A549 (cell line): ENCODE measurements at regions not wholly inside any gene's neighbourhood (a gene's known extent, or its start where the extent isn't known, plus 50 kb on each side); places are given as distances from the start of the nearest gene placed in this dataset.

ENCODE experiments used
- ATAC-seq, 2 experiments: fragments of 200-7000 bp in 1 of 2; fragments of >200 bp in 1 of 2; cut with Nextera tagmentation in 1 of 2; cut with Tn5 transposase in 1 of 2; 3 replicates each; pipeline versions ENCODE4 v1.8.0 to v1.9.1; 2018 to 2020; ENCODE audit warnings: mild to moderate bottlenecking in 1 of 2, moderate library complexity in 1 of 2
- CTCF ChIA-PET: fragments of 300-600 bp; sonication (Branson Sonifier 250); formaldehyde crosslinking; extraction: SDS; loops from one replicate; lab custom pipeline; 2021; ENCODE audit warnings: antibody characterized with exemption, inconsistent platforms; lab: Yijun Ruan, JAX
- POLR2A ChIA-PET: fragments of 350-600 bp; formaldehyde crosslinking; extraction: SDS; loops from one replicate; lab custom pipeline; 2021; ENCODE audit warnings: antibody characterized with exemption, inconsistent platforms; lab: Yijun Ruan, JAX
- DNase-seq, 2 experiments: peaks; one replicate each; pipeline versions ENCODE4 v3.0.0 to v3.0.0-alpha.2; 2011 to 2016; ENCODE audit warnings: low read depth in 1 of 2, low spot score in 1 of 2
- FAIRE-seq: peaks from 2 replicates; lab custom pipeline; 2011; peaks lifted over from hg19 to GRCh38; lab: Jason Lieb, UNC
- H3K27ac ChIP-seq, 2 experiments: fragments of >200 bp; sonication (Bioruptor Twin); formaldehyde crosslinking; 3 replicates each; pipeline ENCODE4 v1.5.1; 2016 to 2017
- H3K4me1 ChIP-seq: fragments of >200 bp; sonication (Bioruptor Twin); formaldehyde crosslinking; 3 replicates; pipeline ENCODE4 v1.6.1; 2016
- H3K4me2 ChIP-seq: fragments of >200 bp; sonication (Bioruptor Twin); formaldehyde crosslinking; 3 replicates; pipeline ENCODE4 v1.6.1; 2016
- H3K4me3 ChIP-seq: fragments of >200 bp; sonication (Bioruptor Twin); formaldehyde crosslinking; 3 replicates; pipeline ENCODE4 v1.5.1; 2016
- H3K9me3 ChIP-seq: fragments of >200 bp; sonication (Bioruptor Twin); formaldehyde crosslinking; 3 replicates; pipeline ENCODE4 v1.6.1; 2016
- ATOH8 ChIP-seq: fragments of 250-450 bp; sonication (Bioruptor Pico); IDR thresholded peaks from 2 replicates; pipeline ENCODE4 v1.5.0; 2020; ENCODE audit warnings: low read depth, mild to moderate bottlenecking, moderate library complexity
- BCL3 ChIP-seq: fragments of >200 bp; sonication (Bioruptor Twin); formaldehyde crosslinking; IDR thresholded peaks from 3 replicates; pipeline ENCODE4 v1.6.1; 2016
- BHLHE40 ChIP-seq: IDR thresholded peaks from 2 replicates; pipeline ENCODE4 v1.6.1; 2012; ENCODE audit warnings: low read depth, low read length, inconsistent platforms
- CBX2 ChIP-seq: fragments of 200-600 bp; sonication (generic); IDR thresholded peaks from 2 replicates; pipeline ENCODE4 v1.6.1; 2016; ENCODE audit warnings: low read depth, mild to moderate bottlenecking, borderline replicate concordance
- CEBPB ChIP-seq, 2 experiments: fragments of >200 bp in 1 of 2; sonication (Bioruptor Twin) in 1 of 2; formaldehyde crosslinking in 1 of 2; IDR thresholded peaks; 2 replicates each; pipeline ENCODE4 v1.6.1; 2012 to 2016
- CHD2 ChIP-seq: fragments of 150-350 bp; IDR thresholded peaks from 2 replicates; pipeline ENCODE4 v1.6.1; 2014; ENCODE audit warnings: low read length; ENCODE audit not compliant: partially characterized antibody
- EHF ChIP-seq: fragments of 250-450 bp; sonication (Bioruptor Pico); IDR thresholded peaks from 2 replicates; pipeline ENCODE4 v1.5.0; 2020; ENCODE audit warnings: mild to moderate bottlenecking
- EP300 ChIP-seq, 2 experiments: fragments of >200 bp; sonication (Bioruptor Twin); formaldehyde crosslinking; IDR thresholded peaks; 2 replicates in 1 of 2; 3 replicates in 1 of 2; pipeline ENCODE4 v1.6.1; 2016 to 2017
- GATA3 ChIP-seq: IDR thresholded peaks from 2 replicates; pipeline ENCODE4 v1.6.1; 2012; ENCODE audit warnings: borderline replicate concordance
- HMGXB4 ChIP-seq: fragments of 250-450 bp; sonication (Bioruptor Pico); IDR thresholded peaks from 2 replicates; pipeline ENCODE4 v1.5.0; 2021; ENCODE audit warnings: mild to moderate bottlenecking, moderate library complexity, borderline replicate concordance
- HOXB13 ChIP-seq: fragments of 250-450 bp; sonication (Bioruptor Pico); IDR thresholded peaks from 2 replicates; pipeline ENCODE4 v1.5.0; 2020; ENCODE audit warnings: low read depth, mild to moderate bottlenecking, moderate library complexity
- HOXB5 ChIP-seq: fragments of 250-450 bp; sonication (Bioruptor Pico); IDR thresholded peaks from 2 replicates; pipeline ENCODE4 v1.5.0; 2020; ENCODE audit warnings: mild to moderate bottlenecking, moderate library complexity
- JUNB ChIP-seq: fragments of >200 bp; sonication (Bioruptor Twin); formaldehyde crosslinking; IDR thresholded peaks from 2 replicates; pipeline ENCODE4 v1.6.1; 2016
- KDM5A ChIP-seq: fragments of 200-600 bp; sonication (generic); IDR thresholded peaks from 2 replicates; pipeline ENCODE4 v1.6.1; 2016; ENCODE audit warnings: antibody characterized with exemption, mild to moderate bottlenecking
- MAZ ChIP-seq: fragments of 150-350 bp; IDR thresholded peaks from 2 replicates; pipeline ENCODE4 v1.6.1; 2014; ENCODE audit warnings: antibody characterized with exemption, low read depth, low read length, borderline replicate concordance
- MYC ChIP-seq: IDR thresholded peaks from 2 replicates; pipeline ENCODE4 v1.6.1; 2012; ENCODE audit warnings: mild to moderate bottlenecking, inconsistent platforms, low read length, improper control_type of control experiment, borderline replicate concordance
- NR3C1 ChIP-seq: fragments of >200 bp; sonication (Bioruptor Twin); formaldehyde crosslinking; IDR thresholded peaks from 3 replicates; pipeline ENCODE4 v1.6.1; 2017
- POLR2A ChIP-seq: IDR thresholded peaks from 2 replicates; pipeline ENCODE4 v1.6.1; 2012; ENCODE audit warnings: mild to moderate bottlenecking, low read length
- RAD21 ChIP-seq, 2 experiments: fragments of >200 bp in 1 of 2; sonication (Bioruptor Twin) in 1 of 2; formaldehyde crosslinking in 1 of 2; IDR thresholded peaks in 1 of 2; conservative IDR thresholded peaks in 1 of 2; 2 replicates in 1 of 2; 3 replicates in 1 of 2; pipeline ENCODE4 v1.6.1; 2012 to 2018; ENCODE audit warnings: inconsistent platforms in 1 of 2
- RCOR1 ChIP-seq: fragments of 150-350 bp; IDR thresholded peaks from 2 replicates; pipeline ENCODE4 v1.6.1; 2014; ENCODE audit warnings: antibody characterized with exemption, low read length, low read depth
- RNF2 ChIP-seq: fragments of 200-600 bp; sonication (generic); IDR thresholded peaks from 2 replicates; pipeline ENCODE4 v1.6.1; 2016; ENCODE audit warnings: low read depth, mild to moderate bottlenecking, antibody characterized with exemption, moderate library complexity, borderline replicate concordance
- TFCP2L1 ChIP-seq: fragments of 250-450 bp; sonication (Bioruptor Pico); IDR thresholded peaks from 2 replicates; pipeline ENCODE4 v1.5.0; 2021; ENCODE audit warnings: mild to moderate bottlenecking
- ZFP36 ChIP-seq: fragments of 450-650 bp; IDR thresholded peaks from 2 replicates; pipeline ENCODE4 v1.6.1; 2014; ENCODE audit warnings: borderline replicate concordance; ENCODE audit not compliant: partially characterized antibody
- WGBS: methylation state at CpG from one replicate; pipeline ENCODE4 v1.1.6; 2017; ENCODE audit errors: missing lambda C conversion rate; 5-methylcytosine and 5-hydroxymethylcytosine counted together
- TF ChIP-seq, protein P1 (sequence below): fragments of 200-600 bp; sonication (generic); IDR thresholded peaks from 2 replicates; pipeline ENCODE4 v1.6.1; 2016; ENCODE audit warnings: antibody characterized with exemption, mild to moderate bottlenecking, moderate library complexity
- TF ChIP-seq, protein P2 (sequence below): fragments of >200 bp; sonication (Bioruptor Twin); formaldehyde crosslinking; IDR thresholded peaks from 3 replicates; pipeline ENCODE4 v1.5.1; 2016

- TF ChIP-seq ATOH8 (CRISPR knock-in tag) (no peak), MYC (no peak), RAD21 (conservative IDR thresholded peaks at IDR 0.05 in 1 of 2, IDR thresholded peaks at IDR 0.05 in 1 of 2) (peak; percentile 46 to 61; a peak in 4 of 5 replicates), GATA3 (no peak)
Observed at GRCh38 chr4:81844717-81845116, 373.0 kb upstream of the RASGEF1B start (continued).

GRCh38 chr4:81839347-81840042 is 367.8 kb upstream of the RASGEF1B start:
- POLR2A ChIA-PET = no interaction called here
- no peak for FAIRE-seq
- TF ChIP-seq EP300 (IDR thresholded peaks at IDR 0.05) (no peak), ZFP36 (no peak), CBX2 (no peak), BCL3 (no peak), POLR2A (no peak), TFCP2L1 (no peak), HOXB13 (CRISPR knock-in tag) (no peak), GATA3 (no peak), RNF2 (no peak), CEBPB (IDR thresholded peaks at IDR 0.05) (no peak), CHD2 (no peak), KDM5A (no peak), MAZ (no peak), HOXB5 (CRISPR knock-in tag) (no peak), EHF (no peak), JUNB (no peak), MYC (no peak)
- TF ChIP-seq, protein P1, sequence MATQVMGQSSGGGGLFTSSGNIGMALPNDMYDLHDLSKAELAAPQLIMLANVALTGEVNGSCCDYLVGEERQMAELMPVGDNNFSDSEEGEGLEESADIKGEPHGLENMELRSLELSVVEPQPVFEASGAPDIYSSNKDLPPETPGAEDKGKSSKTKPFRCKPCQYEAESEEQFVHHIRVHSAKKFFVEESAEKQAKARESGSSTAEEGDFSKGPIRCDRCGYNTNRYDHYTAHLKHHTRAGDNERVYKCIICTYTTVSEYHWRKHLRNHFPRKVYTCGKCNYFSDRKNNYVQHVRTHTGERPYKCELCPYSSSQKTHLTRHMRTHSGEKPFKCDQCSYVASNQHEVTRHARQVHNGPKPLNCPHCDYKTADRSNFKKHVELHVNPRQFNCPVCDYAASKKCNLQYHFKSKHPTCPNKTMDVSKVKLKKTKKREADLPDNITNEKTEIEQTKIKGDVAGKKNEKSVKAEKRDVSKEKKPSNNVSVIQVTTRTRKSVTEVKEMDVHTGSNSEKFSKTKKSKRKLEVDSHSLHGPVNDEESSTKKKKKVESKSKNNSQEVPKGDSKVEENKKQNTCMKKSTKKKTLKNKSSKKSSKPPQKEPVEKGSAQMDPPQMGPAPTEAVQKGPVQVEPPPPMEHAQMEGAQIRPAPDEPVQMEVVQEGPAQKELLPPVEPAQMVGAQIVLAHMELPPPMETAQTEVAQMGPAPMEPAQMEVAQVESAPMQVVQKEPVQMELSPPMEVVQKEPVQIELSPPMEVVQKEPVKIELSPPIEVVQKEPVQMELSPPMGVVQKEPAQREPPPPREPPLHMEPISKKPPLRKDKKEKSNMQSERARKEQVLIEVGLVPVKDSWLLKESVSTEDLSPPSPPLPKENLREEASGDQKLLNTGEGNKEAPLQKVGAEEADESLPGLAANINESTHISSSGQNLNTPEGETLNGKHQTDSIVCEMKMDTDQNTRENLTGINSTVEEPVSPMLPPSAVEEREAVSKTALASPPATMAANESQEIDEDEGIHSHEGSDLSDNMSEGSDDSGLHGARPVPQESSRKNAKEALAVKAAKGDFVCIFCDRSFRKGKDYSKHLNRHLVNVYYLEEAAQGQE = no peak
- Histone ChIP-seq H3K27ac (no peak overlapping the region), H3K4me2 (no peak overlapping the region), H3K4me3 (no peak overlapping the region), H3K4me1 (no peaks in the 10 kb centered on the region), H3K9me3 (no peaks in the 10 kb centered on the region)
- no peak for ATAC-seq
- CTCF ChIA-PET = no interaction called here
- WGBS = 0% methylated on average over 1 of the region's 1 CpG
- DNase-seq = no peak

DNA sequence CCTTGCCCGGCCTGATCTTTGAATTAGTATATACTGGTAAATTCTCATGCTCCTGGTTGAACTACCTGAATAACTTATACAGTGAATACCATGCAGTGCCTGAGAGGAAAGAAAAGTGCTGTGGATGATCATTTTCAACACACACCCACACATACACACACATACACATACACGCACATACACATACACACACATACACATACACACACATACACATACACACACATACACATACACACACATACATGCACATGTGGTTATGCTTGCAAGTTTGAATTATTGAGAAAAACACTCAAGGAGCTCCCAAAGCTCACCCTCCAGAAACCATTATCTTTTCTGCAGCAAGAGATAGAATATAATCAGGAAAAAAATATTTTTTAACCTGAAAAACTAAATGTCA is 366.9 kb upstream of the RASGEF1B start:
- no peak for ATAC-seq
- Histone ChIP-seq H3K4me1 (no peaks in the 10 kb centered on the region), H3K9me3 (no peaks in the 10 kb centered on the region), H3K27ac (no peak overlapping the region), H3K4me3 (no peak overlapping the region), H3K4me2 (no peak overlapping the region)
- 65% methylated on average over 2 of the region's 2 CpGs for WGBS
- CTCF ChIA-PET = no interaction called here
- no peak for FAIRE-seq
- DNase-seq = no peak
- POLR2A ChIA-PET = no interaction called here
- no peak for TF ChIP-seq RNF2
- no peak for TF ChIP-seq NR3C1
- no peak for TF ChIP-seq ATOH8 (CRISPR knock-in tag)
- TF ChIP-seq BHLHE40 = no peak
- no peak for TF ChIP-seq RCOR1
- TF ChIP-seq HMGXB4 (CRISPR knock-in tag) = no peak
- TF ChIP-seq RAD21 (conservative IDR thresholded peaks at IDR 0.05 in 1 of 2, IDR thresholded peaks at IDR 0.05 in 1 of 2) = no peak
- TF ChIP-seq, protein P2, sequence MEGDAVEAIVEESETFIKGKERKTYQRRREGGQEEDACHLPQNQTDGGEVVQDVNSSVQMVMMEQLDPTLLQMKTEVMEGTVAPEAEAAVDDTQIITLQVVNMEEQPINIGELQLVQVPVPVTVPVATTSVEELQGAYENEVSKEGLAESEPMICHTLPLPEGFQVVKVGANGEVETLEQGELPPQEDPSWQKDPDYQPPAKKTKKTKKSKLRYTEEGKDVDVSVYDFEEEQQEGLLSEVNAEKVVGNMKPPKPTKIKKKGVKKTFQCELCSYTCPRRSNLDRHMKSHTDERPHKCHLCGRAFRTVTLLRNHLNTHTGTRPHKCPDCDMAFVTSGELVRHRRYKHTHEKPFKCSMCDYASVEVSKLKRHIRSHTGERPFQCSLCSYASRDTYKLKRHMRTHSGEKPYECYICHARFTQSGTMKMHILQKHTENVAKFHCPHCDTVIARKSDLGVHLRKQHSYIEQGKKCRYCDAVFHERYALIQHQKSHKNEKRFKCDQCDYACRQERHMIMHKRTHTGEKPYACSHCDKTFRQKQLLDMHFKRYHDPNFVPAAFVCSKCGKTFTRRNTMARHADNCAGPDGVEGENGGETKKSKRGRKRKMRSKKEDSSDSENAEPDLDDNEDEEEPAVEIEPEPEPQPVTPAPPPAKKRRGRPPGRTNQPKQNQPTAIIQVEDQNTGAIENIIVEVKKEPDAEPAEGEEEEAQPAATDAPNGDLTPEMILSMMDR = no peak
